Endothelial cell of umbilical vein (primary cell): ENCODE measurements at regions not wholly inside any gene's neighbourhood (a gene's known extent, or its start where the extent isn't known, plus 50 kb on each side); places are given as distances from the start of the nearest gene placed in this dataset.

Source experiments
- BruUV-seq: library from RNA; stranded (reverse); fragments of 400-500 nt; replicated peaks from 2 replicates; lab custom pipeline; 2021; lab: Mats Ljungman, UMichigan
- CTCF ChIA-PET: fragments of 300-600, 350-600 bp; sonication (Branson Sonifier 250); formaldehyde crosslinking; loops from one replicate; lab custom pipeline; 2021; ENCODE audit warnings: antibody characterized with exemption, inconsistent platforms; lab: Charles Lee
- POLR2A ChIA-PET: fragments of 300-600, 350-600 bp; sonication (Branson Sonifier 250); formaldehyde crosslinking; loops from one replicate; lab custom pipeline; 2021; ENCODE audit warnings: antibody characterized with exemption, inconsistent platforms; lab: Charles Lee
- DNase-seq: peaks from one replicate; pipeline ENCODE4 v3.0.0-alpha.2; 2011; ENCODE audit warnings: low read depth, low spot score
- FAIRE-seq: peaks from 2 replicates; lab custom pipeline; 2011; peaks lifted over from hg19 to GRCh38; lab: Jason Lieb, UNC
- H2AFZ ChIP-seq: 2 replicates; pipeline ENCODE4 v1.6.0; 2012; ENCODE audit warnings: low read depth, low read length, control low read depth, inconsistent platforms
- H3K27ac ChIP-seq: 2 replicates; pipeline ENCODE4 v1.5.1; 2011; ENCODE audit warnings: low read depth, mild to moderate bottlenecking, control low read depth, low read length, moderate library complexity; ENCODE audit not compliant: insufficient read depth
- H3K27me3 ChIP-seq, 2 experiments: 2 replicates each; pipeline versions ENCODE4 v1.6.0 to v1.6.1; 2011; ENCODE audit warnings: low read length in 2 of 2, mixed read lengths in 1 of 2; ENCODE audit not compliant: control insufficient read depth in 2 of 2, insufficient read depth in 2 of 2
- H3K36me3 ChIP-seq, 2 experiments: 2 replicates in 1 of 2; 3 replicates in 1 of 2; pipeline ENCODE4 v1.5.1; 2011; ENCODE audit warnings: low read length in 2 of 2, mild to moderate bottlenecking in 1 of 2, moderate library complexity in 1 of 2; ENCODE audit not compliant: control insufficient read depth in 2 of 2, insufficient read depth in 2 of 2; ENCODE audit errors: extremely low read depth in 1 of 2
- H3K4me1 ChIP-seq: 3 replicates; pipeline ENCODE4 v1.5.1; 2011; ENCODE audit warnings: mild to moderate bottlenecking, low read length; ENCODE audit not compliant: control insufficient read depth, insufficient read depth; ENCODE audit errors: extremely low read depth
- H3K4me2 ChIP-seq: 2 replicates; pipeline ENCODE4 v1.6.1; 2011; ENCODE audit warnings: low read length, control low read depth, mixed read lengths; ENCODE audit not compliant: insufficient read depth
- H3K4me3 ChIP-seq, 3 experiments: fragments of 200-600 bp in 1 of 3; sonication (generic), shearing (Covaris generic) in 1 of 3; replicated peaks in 1 of 3; 2 replicates each; pipeline ENCODE4 v1.5.1; 2011 to 2016; ENCODE audit warnings: control low read depth in 3 of 3, low read length in 3 of 3, mild to moderate bottlenecking in 2 of 3, inconsistent platforms in 1 of 3, low read depth in 1 of 3, moderate library complexity in 1 of 3; ENCODE audit not compliant: insufficient read depth in 1 of 3
- H3K79me2 ChIP-seq: 2 replicates; pipeline ENCODE4 v1.6.0; 2012; ENCODE audit warnings: low read length, inconsistent platforms; ENCODE audit not compliant: control insufficient read depth, insufficient read depth
- H3K9ac ChIP-seq: replicated peaks from 2 replicates; pipeline ENCODE3; 2011; ENCODE audit warnings: low read length, control low read depth; ENCODE audit not compliant: insufficient read depth; ENCODE audit errors: extremely low read depth
- H3K9me1 ChIP-seq: replicated peaks from 3 replicates; pipeline ENCODE4 v1.6.0; 2011; ENCODE audit warnings: mild to moderate bottlenecking, low read length; ENCODE audit not compliant: control insufficient read depth, insufficient read depth; ENCODE audit errors: extremely low read depth
- H3K9me3 ChIP-seq: replicated peaks from 2 replicates; pipeline ENCODE4 v1.5.1; 2012; ENCODE audit warnings: low read length, inconsistent platforms; ENCODE audit not compliant: control insufficient read depth, insufficient read depth
- H4K20me1 ChIP-seq: replicated peaks from 2 replicates; pipeline ENCODE3; 2011; ENCODE audit warnings: mild to moderate bottlenecking, low read length; ENCODE audit not compliant: control insufficient read depth, insufficient read depth; ENCODE audit errors: extremely low read depth
- EZH2 ChIP-seq: IDR thresholded peaks from 2 replicates; pipeline ENCODE4 v1.6.1; 2012; ENCODE audit warnings: borderline replicate concordance, low read depth, mild to moderate bottlenecking, moderate library complexity, low read length, inconsistent platforms; ENCODE audit not compliant: severe bottlenecking
- FOS ChIP-seq: IDR thresholded peaks from 2 replicates; pipeline ENCODE4 v1.6.1; 2011; ENCODE audit warnings: mild to moderate bottlenecking, low read length, moderate library complexity, borderline replicate concordance; ENCODE audit not compliant: insufficient read depth
- GATA2 ChIP-seq: IDR thresholded peaks from 2 replicates; pipeline ENCODE4 v1.7.0; 2011; ENCODE audit warnings: low read depth, mild to moderate bottlenecking, moderate library complexity, mixed read lengths, low read length; ENCODE audit not compliant: insufficient read length, insufficient read depth
- JUN ChIP-seq: IDR thresholded peaks from 2 replicates; pipeline ENCODE4 v1.6.1; 2011; ENCODE audit warnings: borderline replicate concordance, low read depth; ENCODE audit not compliant: insufficient read length, insufficient read depth
- MYC ChIP-seq: IDR thresholded peaks from one replicate; pipeline ENCODE4 v1.6.1; 2011; ENCODE audit warnings: mild to moderate bottlenecking, low read depth, low read length
- POLR2A ChIP-seq: IDR thresholded peaks from 2 replicates; pipeline ENCODE4 v1.6.1; 2012; ENCODE audit warnings: low read depth, mild to moderate bottlenecking, control low read depth, low read length
- POLR2AphosphoS5 ChIP-seq: IDR thresholded peaks from 2 replicates; pipeline ENCODE4 v1.6.1; 2012; ENCODE audit warnings: low read depth, mild to moderate bottlenecking, control low read depth, low read length, moderate library complexity; ENCODE audit not compliant: insufficient read depth
- dilution Hi-C: fragments of 300-500 bp; cut with MboI; formaldehyde crosslinking; loops from one replicate; pipeline ENCODE4 v1.15.0; 2019; ENCODE audit warnings: low sequenced_read_pairs; ENCODE audit not compliant: extremely low pct_ligation_motif_present
- intact Hi-C: fragments of 100-400 bp; cut with micrococcal nuclease; formaldehyde crosslinking; loops from one replicate; pipeline ENCODE4 v1.10.0; 2022
- TF ChIP-seq, protein P1 (sequence below), 2 donors: IDR thresholded peaks; 1 replicate in 1 of 2; 2 replicates in 1 of 2; pipeline ENCODE4 v1.5.1; 2011; ENCODE audit warnings: low read length in 2 of 2, mild to moderate bottlenecking in 2 of 2, moderate library complexity in 2 of 2, control low read depth in 1 of 2, inconsistent platforms in 1 of 2, low read depth in 1 of 2; ENCODE audit not compliant: insufficient read depth in 1 of 2; ENCODE audit errors: extremely low read depth in 1 of 2
- TF ChIP-seq, protein P2 (sequence below): IDR thresholded peaks from 2 replicates; pipeline ENCODE4 v1.6.1; 2011; ENCODE audit not compliant: insufficient read depth, insufficient read length

DNA sequence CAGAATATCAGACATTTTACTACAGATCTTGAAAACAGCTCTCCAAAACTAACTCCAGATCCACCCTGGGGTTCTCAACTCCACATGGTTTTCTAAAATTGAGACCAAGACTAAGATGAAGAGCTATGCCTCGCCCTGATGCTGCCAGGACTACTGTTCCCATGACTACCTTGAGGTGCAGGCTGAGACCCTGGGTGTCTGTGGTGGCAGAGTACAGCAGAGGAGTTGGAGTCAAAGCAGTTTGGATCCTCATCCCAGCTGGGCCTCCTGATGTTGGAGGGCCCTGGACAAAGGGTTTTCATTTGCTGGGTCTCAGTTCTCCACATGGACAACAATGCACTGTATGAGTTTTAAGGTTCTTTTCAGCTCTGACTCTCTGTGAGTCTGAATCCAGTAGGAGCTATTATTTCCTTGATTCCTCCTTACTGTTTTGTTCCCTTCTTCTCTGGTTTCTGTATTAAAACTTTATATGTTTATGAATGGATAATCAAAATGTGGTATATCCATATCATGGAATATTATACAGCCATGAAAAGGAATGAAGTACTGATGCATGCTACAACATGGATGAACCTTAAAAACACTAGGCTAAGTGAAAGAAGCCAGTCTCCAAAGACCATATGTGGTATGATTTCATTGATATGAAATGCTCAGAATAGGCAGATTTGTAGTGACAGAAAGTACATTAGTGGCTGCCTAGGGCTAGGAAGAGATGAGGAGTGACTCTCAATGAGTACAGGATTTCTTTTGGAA is 93.0 kb downstream of the CPN2 start:
- Histone ChIP-seq H3K4me2 (no peak overlapping the region), H3K9me3 (no peaks in the 10 kb centered on the region), H3K27me3 (no peaks in the 10 kb centered on the region), H3K79me2 (no peaks in the 10 kb centered on the region), H3K4me1 (peaks cover 14% of the 10 kb centered on the region), H3K9ac (no peak overlapping the region), H4K20me1 (no peaks in the 10 kb centered on the region), H3K4me3 (no peak overlapping the region), H3K9me1 (no peaks in the 10 kb centered on the region), H3K36me3 (no peaks in the 10 kb centered on the region), H2AFZ (no peak overlapping the region), H3K27ac (no peak overlapping the region)
- dilution Hi-C loops (no loop called here), intact Hi-C loops (no loop called here)
- TF ChIP-seq GATA2: no peak
- no peak for TF ChIP-seq MYC
- TF ChIP-seq, protein P1, sequence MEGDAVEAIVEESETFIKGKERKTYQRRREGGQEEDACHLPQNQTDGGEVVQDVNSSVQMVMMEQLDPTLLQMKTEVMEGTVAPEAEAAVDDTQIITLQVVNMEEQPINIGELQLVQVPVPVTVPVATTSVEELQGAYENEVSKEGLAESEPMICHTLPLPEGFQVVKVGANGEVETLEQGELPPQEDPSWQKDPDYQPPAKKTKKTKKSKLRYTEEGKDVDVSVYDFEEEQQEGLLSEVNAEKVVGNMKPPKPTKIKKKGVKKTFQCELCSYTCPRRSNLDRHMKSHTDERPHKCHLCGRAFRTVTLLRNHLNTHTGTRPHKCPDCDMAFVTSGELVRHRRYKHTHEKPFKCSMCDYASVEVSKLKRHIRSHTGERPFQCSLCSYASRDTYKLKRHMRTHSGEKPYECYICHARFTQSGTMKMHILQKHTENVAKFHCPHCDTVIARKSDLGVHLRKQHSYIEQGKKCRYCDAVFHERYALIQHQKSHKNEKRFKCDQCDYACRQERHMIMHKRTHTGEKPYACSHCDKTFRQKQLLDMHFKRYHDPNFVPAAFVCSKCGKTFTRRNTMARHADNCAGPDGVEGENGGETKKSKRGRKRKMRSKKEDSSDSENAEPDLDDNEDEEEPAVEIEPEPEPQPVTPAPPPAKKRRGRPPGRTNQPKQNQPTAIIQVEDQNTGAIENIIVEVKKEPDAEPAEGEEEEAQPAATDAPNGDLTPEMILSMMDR (IDR thresholded peaks at IDR 0.05; ENCODE audit: extremely low read depth in 1 of 2, insufficient read depth in 1 of 2, low read depth in 1 of 2, low read length in 2 of 2): no peak
- TF ChIP-seq POLR2A: no peak
- TF ChIP-seq POLR2AphosphoS5: no peak
- TF ChIP-seq FOS: no peak
- TF ChIP-seq, protein P2, sequence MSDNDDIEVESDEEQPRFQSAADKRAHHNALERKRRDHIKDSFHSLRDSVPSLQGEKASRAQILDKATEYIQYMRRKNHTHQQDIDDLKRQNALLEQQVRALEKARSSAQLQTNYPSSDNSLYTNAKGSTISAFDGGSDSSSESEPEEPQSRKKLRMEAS: no peak
- TF ChIP-seq JUN: no peak
- no peak for TF ChIP-seq EZH2
- ChIA-PET CTCF (interaction anchor here (0.6 to 3.6 kb wide), 4 partner anchors 57 to 477 kb away, joined by 3 to 16 read pairs (median 6); no protein-coding TSS in a partner anchor), POLR2A (no interaction called here)
- BruUV-seq: no TSS peak
- no peak for FAIRE-seq
- no peak for DNase-seq
